C4-2B (cell line): ENCODE measurements at regions not wholly inside any gene's neighbourhood (a gene's known extent, or its start where the extent isn't known, plus 50 kb on each side); places are given as distances from the start of the nearest gene placed in this dataset.

Experiments used
- CTCF ChIP-seq: fragments of 450-650 bp; conservative IDR thresholded peaks from 2 replicates; pipeline ENCODE4 v1.5.1; 2017; ENCODE audit warnings: mild to moderate bottlenecking
- ZFX ChIP-seq: fragments of 450-650 bp; IDR thresholded peaks from 2 replicates; pipeline ENCODE4 v1.6.1; 2017

- TF ChIP-seq CTCF (no peak), ZFX (no peak)
These were observed 1285.8 kb upstream of the CITED2 start for GRCh38 chr6:140660295-140660694.
